ENCODE measurements at regions not wholly inside any gene's neighbourhood (a gene's known extent, or its start where the extent isn't known, plus 50 kb on each side); places are given as distances from the start of the nearest gene placed in this dataset.

DNA sequence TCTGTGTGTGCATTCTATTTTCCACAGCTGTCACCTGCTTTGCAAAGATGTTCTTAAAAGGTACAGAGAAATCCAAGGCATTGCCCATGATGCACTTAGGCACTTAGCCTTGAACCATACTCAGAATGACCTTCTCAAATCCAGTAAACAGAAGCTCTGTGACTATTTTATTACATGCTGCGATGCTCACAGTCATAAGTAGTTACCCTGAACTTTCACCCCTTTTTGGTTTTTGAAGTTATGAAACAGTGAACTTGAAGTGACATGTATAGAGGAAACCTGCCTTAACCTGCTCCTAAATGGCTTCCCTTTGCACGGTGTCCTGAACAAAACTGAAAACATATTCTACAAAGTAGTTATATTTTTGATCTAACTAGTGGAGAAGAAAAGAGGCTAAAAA is 100.4 kb downstream of the SLC10A2 start:
- Histone ChIP-seq H3K27me3 (ENCODE audit: control insufficient read depth, insufficient read depth, low read length) (no peaks in the 10 kb centered on the region), H3K36me3 (ENCODE audit: control insufficient read depth, insufficient read depth, low read length) (no peaks in the 10 kb centered on the region), H3K4me3 (ENCODE audit: low read depth, low read length) (no peak overlapping the region)
- CTCF ChIA-PET: no interaction called here
- DNase-seq (ENCODE audit: low read depth): no peak
- TF ChIP-seq, protein P1, sequence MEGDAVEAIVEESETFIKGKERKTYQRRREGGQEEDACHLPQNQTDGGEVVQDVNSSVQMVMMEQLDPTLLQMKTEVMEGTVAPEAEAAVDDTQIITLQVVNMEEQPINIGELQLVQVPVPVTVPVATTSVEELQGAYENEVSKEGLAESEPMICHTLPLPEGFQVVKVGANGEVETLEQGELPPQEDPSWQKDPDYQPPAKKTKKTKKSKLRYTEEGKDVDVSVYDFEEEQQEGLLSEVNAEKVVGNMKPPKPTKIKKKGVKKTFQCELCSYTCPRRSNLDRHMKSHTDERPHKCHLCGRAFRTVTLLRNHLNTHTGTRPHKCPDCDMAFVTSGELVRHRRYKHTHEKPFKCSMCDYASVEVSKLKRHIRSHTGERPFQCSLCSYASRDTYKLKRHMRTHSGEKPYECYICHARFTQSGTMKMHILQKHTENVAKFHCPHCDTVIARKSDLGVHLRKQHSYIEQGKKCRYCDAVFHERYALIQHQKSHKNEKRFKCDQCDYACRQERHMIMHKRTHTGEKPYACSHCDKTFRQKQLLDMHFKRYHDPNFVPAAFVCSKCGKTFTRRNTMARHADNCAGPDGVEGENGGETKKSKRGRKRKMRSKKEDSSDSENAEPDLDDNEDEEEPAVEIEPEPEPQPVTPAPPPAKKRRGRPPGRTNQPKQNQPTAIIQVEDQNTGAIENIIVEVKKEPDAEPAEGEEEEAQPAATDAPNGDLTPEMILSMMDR (IDR thresholded peaks at IDR 0.05; ENCODE audit: insufficient read depth, low read depth, low read length): no peak
- POLR2A ChIA-PET: no interaction called here

DNA sequence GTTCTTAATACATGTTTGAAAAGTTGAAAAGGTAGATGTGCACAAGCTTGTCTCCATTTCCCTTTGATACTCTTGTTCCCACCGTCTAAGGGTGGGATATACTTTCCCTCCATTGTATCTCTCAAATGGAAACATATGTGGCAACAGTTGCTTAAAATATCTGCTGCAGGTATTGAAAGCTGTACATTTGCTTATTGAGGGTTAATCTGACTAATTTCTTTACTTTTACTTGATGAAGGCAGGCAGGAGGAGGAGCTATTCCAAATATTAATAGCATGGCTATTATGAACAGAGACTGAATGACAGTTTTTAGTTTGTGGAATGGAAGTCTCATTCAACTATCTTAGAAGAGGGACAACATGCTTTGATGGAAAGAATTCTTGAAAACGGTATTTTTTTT is 103.8 kb downstream of the SLC10A2 start:
- CTCF ChIA-PET: no interaction called here
- POLR2A ChIA-PET: no interaction called here
- Histone ChIP-seq H3K4me3 (ENCODE audit: low read depth, low read length) (no peak overlapping the region), H3K36me3 (ENCODE audit: control insufficient read depth, insufficient read depth, low read length) (no peaks in the 10 kb centered on the region), H3K27me3 (ENCODE audit: control insufficient read depth, insufficient read depth, low read length) (peaks cover 1% of the 10 kb centered on the region; the same call in 1 of the 2 replicates)
- TF ChIP-seq, protein P1 (IDR thresholded peaks at IDR 0.05; ENCODE audit: insufficient read depth, low read depth, low read length): no peak
- no peak for DNase-seq (ENCODE audit: low read depth)

DNA sequence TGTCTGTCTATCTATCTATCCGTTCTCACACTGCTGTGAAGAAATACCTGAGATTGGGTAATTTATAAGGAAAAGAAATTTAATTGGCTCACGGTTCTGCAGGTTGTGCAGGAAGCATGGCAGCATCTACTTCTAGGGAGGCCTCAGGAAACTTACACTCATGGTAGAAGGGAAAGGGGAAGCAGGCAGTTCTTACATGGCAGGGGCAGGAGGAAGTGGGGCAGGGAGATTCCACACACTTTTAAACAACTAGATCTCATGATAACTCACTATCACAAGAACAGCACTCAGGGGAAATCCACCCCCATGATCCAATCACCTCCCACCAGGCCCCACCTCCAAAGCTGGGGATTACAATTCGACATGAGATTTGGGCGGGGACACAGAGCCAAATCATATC is 105.3 kb downstream of the SLC10A2 start:
- POLR2A ChIA-PET: no interaction called here
- H3K27me3 ChIP-seq (ENCODE audit: control insufficient read depth, insufficient read depth, low read length): peaks cover 1% of the 10 kb centered on the region; the same call in 1 of the 2 replicates
- TF ChIP-seq, protein P1 (IDR thresholded peaks at IDR 0.05; ENCODE audit: insufficient read depth, low read depth, low read length): no peak
- H3K36me3 ChIP-seq (ENCODE audit: control insufficient read depth, insufficient read depth, low read length): no peaks in the 10 kb centered on the region
- CTCF ChIA-PET: no interaction called here
- DNase-seq (ENCODE audit: low read depth): no peak
- H3K4me3 ChIP-seq (ENCODE audit: low read depth, low read length): no peak overlapping the region

DNA sequence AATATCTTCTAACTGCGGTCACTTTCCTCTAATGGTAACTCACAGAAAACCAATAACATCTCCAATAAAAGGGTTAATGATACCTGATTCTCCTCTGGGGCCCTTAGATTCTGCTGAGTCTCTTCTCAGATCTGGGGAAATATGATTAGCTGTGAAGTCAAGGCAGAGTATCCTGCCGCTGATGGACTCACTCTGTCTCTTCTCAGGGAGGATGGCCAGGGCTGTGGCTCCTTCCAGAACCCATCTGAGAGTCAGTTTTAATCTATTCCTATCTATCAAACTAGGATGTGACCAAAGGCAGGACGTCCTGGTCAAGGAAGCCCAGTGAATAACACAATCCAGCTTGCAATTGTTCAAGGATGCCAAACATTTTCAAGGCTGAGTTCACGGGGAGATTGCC is 109.8 kb downstream of the SLC10A2 start:
- Histone ChIP-seq H3K27me3 (ENCODE audit: control insufficient read depth, insufficient read depth, low read length) (peaks cover 1% of the 10 kb centered on the region; the same call in 1 of the 2 replicates), H3K36me3 (ENCODE audit: control insufficient read depth, insufficient read depth, low read length) (no peaks in the 10 kb centered on the region), H3K4me3 (ENCODE audit: low read depth, low read length) (no peak overlapping the region)
- ChIA-PET CTCF (no interaction called here), POLR2A (no interaction called here)
- no peak for DNase-seq (ENCODE audit: low read depth)
- TF ChIP-seq, protein P1 (IDR thresholded peaks at IDR 0.05; ENCODE audit: insufficient read depth, low read depth, low read length): no peak

DNA sequence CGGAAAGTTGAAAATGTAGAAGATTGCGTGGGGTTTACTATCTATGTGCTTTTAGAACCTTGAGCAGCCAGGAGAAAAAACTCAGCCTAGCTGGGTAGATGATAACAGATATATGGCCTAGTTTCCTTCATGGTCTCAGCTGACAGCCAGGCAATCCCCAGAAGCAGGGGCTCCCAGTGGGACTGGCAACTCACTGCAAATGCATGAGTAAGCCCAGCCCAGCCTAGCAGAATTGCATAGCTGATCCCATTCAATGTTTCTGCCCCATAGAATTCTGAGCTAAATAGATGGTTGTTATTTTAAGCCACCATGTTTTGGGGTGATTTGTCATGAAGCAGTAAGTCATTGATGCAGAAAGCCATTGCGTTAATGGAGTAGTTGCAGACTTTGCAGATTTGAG is 108.5 kb downstream of the ERCC5 start:
- DNase-seq (ENCODE audit: low read depth): no peak
- Histone ChIP-seq H3K27me3 (ENCODE audit: control insufficient read depth, insufficient read depth, low read length) (no peaks in the 10 kb centered on the region; the same call in 1 of the 2 replicates), H3K36me3 (ENCODE audit: control insufficient read depth, insufficient read depth, low read length) (no peaks in the 10 kb centered on the region), H3K4me3 (ENCODE audit: low read depth, low read length) (no peak overlapping the region)
- TF ChIP-seq, protein P1 (IDR thresholded peaks at IDR 0.05; ENCODE audit: insufficient read depth, low read depth, low read length): no peak
- CTCF ChIA-PET: no interaction called here
- POLR2A ChIA-PET: no interaction called here
